Stimulated activated CD8-positive, alpha-beta memory T cell treated with anti-CD3 and anti-CD28 coated beads, Interleukin-2, amount 100 ng/mL, for 48 hours (primary cell): ENCODE measurements at regions not wholly inside any gene's neighbourhood (a gene's known extent, or its start where the extent isn't known, plus 50 kb on each side); places are given as distances from the start of the nearest gene placed in this dataset.
"Not testable (repeated sequence)": the region's sequence is repeated elsewhere in the genome, so short reads cannot be mapped to it uniquely, and the experiment has no call there.

Source experiments
- DNase-seq, 2 donors: peaks; one replicate each; pipeline ENCODE4 v3.0.0-alpha.2; 2020; ENCODE audit warnings: low read depth in 2 of 2

DNA sequence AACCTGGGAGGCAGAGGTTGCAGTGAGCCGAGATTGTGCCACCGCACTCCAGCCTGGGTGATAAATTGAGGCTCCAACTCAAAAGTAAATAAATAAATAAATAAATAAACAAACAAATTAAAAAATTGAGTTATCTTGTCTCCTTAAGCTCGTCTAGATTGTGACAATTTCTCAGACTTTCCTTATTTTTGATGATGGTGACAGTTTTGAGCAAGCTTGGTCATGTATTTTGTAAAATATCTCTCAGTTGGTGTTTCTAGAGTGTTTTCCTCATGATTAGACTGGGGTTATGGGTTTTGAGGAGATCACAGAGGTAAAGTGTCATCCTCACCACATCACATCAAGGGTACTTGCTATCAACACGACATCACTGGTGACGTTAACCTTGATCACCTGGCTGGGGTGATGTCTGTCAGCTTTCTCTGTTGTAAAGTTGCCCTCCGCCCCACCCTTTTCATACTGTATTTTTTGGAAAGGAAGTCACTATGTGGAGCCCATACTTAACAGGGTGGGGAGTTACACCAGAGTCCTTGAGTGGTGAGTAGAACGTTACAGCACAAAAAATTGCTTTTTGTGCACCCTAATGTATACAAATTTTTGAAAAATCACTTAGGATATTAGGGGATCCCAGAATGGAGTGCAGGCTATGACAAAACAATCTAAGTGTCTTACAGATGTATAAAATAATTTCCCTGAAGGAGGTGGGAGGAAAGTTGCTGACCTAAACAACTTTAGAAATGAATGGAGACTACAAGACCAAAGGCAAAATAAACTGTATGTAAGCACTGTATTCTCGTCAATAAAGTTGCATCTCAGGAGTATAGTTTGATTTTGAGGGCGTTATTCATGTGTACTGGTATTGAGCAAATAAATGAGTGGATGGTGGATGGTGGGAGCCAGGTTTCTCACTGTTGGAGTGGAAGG, 116.4 kb upstream of the SGK1 start:
- DNase-seq = no peak

DNA sequence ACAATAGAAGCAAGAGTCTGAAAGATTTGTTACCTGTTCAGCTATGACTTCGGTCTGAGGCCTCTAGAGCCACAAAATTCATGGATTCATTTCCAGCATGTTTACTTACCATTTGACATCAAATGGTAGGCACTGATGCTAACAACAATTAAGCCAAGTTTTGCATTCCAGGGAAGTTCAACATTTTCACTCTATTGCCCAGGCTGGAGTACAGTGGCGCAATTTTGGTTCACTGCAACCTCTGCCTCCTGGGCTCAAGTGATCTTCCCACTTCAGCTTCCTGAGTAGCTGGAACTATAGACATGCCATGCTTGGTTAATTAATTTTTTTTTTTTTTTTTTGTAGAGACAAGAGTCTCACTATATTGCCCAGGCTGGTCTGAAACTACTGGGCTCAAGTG, 114.1 kb upstream of the SGK1 start:
- DNase-seq = no peak

DNA sequence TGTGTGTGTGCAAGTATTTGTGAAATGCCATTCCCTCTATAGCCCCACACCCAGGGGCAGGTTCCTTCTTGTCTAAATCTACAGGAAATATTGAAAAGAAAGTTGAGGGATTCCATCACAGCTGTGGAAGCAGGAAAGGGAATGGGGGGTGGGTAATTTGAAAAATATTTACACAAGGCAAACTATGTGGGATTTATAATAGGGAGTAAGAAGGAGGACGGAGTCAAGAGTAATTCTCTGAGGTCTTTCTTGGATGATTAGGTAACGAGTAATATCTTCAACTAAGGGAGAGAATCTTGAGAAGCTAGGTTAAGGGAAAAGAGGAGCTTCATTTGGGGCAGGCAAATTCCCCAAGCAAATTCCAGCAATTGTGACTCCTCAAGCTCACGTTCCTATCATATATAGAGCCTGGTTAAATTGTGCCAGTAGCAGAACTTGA, 113.5 kb upstream of the SGK1 start:
- DNase-seq = no peak

DNA sequence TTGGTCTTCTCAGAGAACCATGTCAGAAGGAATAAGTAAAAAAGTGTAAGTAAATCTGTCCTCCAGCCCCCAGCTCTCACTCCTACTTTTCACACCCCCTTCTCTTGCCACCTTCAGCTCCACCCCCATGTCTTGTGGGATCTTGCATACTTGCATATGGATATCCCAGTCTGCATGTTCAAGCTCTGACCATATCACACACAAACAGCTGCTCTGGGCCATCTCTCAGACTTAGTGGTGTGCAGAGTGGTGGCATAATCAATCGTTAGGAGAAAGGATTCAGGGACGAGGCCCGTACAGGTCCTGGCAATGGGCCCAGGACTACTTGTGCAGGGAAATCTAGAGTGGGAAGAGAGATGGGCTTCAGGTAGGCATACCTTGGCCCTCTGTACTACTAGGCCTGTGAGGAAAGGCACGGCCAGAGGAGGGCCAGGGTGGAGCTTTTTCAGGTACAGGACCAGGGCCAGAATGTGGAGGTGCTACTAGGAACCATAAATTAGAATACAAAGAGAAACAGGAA, 112.0 kb upstream of the SGK1 start:
- no peak for DNase-seq

- DNase-seq = no peak
These were observed 109.8 kb upstream of the SGK1 start for GRCh38 chr6:134427721-134428120.

- no peak for DNase-seq
These were observed 108.7 kb upstream of the SGK1 start for GRCh38 chr6:134426623-134427022.

GRCh38 chr6:134425917-134426316, 108.0 kb upstream of the SGK1 start:
- DNase-seq = not testable (repeated sequence)

DNA sequence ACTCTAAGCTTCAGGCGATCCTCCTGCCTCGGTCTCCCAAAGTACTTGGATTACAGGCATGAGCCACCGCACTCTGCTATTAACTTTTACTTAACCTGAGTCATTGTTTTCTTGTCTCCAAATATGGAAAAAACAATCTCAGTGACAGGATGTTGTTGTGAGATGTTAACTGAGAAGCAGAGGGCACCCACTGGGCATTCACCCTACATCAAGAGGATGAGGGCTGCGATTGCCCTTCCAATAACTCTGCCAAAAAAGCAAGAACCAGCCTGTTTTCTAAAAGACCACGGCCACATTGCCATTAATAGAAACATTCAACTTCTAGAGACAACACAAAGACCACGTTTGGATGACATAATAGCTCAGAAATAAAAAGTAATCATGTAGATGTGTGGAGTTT, 107.6 kb upstream of the SGK1 start:
- no peak for DNase-seq

- no peak for DNase-seq
These were observed 106.9 kb upstream of the SGK1 start for GRCh38 chr6:134424798-134425170.

- no peak for DNase-seq
These were observed 106.4 kb upstream of the SGK1 start for GRCh38 chr6:134424165-134424797.

- no peak for DNase-seq
These were observed 104.7 kb upstream of the SGK1 start for GRCh38 chr6:134422426-134423231.

DNA sequence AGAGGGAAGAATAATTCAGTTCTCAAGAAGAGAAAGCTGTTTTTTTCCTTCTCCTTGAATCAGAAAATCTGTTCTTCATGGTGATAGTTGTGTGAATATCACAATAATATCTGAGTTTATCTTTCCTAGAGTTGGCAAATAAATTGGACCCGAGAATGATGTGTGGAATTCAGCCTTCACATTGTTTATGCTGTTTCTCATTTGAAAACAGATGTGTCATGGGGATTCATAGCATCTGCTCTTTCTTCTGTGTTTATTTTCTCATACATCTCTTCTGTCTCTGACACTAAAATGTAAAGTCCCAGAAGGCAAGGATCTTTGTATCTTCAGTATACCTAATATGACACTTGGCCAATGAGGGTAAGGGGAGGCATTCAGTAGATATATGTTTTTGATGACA, 103.6 kb upstream of the SGK1 start:
- DNase-seq = no peak

- DNase-seq = no peak
These were observed 102.8 kb upstream of the SGK1 start for GRCh38 chr6:134420614-134421181.

- DNase-seq = no peak
These were observed 101.8 kb upstream of the SGK1 start for GRCh38 chr6:134419716-134420115.

- no peak for DNase-seq
These were observed 98.7 kb upstream of the SGK1 start for GRCh38 chr6:134416418-134417154.

DNA sequence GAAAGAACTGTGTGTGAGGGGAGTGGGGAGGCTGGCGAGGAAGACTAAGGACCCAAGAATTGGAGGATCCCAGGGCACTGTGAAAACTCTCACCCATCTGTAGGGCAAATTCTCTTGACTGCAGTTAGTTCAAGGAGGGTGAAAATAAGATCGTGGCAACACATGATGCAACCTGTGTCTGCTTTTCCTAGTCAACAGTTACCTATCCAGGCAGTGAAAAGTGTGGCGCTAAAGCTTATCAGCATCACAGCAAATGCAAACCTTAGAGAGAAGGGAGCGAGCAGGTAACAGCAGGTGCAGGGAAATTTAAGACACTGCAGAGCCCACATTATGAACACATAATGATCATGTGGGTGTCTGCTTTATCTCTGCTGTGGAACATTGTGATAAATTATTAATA, 97.7 kb upstream of the SGK1 start:
- DNase-seq = no peak

DNA sequence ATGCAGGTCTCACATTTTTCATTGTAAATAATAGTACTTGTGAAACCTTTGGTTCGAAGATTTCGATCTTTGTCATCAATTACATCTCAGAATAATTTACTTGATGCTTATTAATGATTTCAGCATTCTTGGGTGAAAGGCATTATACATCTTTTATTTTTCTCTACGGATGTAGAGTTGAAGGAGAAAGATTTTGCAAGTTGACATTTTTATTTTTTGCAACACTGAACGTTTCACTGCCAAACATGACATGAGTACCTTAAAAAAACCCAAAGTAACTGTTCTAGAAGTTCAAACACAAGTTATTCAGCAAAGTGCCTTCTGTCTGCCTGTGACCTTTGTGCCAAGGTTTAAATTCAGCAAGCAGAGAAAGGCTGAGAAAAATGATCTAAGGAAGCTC, 97.3 kb upstream of the SGK1 start:
- no peak for DNase-seq

GRCh38 chr6:134414793-134415192, 96.9 kb upstream of the SGK1 start:
- DNase-seq = no peak

- DNase-seq = no peak
These were observed 95.3 kb upstream of the SGK1 start for GRCh38 chr6:134413241-134413643.

DNA sequence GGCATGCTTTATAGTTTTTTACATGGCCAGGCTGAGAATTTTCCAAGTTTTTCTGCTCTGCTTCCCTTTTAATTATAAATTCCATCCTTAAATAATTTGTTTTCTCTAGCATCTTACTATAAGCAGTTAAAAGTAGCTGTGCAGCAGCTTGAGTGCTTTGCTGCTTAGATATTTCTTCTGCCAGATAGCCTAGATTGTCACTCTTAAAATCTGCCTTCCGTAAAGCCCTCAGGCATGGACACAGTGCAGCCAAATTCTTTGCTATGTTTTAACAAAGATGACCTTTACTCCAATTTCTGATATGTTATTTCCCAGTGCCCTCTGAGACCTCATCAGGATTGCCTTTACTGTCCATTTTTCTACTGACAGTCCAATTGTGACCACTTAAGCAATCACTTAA, 92.6 kb upstream of the SGK1 start:
- no peak for DNase-seq

GRCh38 chr6:134407791-134408190, 89.9 kb upstream of the SGK1 start:
- no peak for DNase-seq
